GM12892 (cell line): ENCODE measurements at regions not wholly inside any gene's neighbourhood (a gene's known extent, or its start where the extent isn't known, plus 50 kb on each side); places are given as distances from the start of the nearest gene placed in this dataset.

Experiments used
- POLR2A ChIP-seq: IDR thresholded peaks from 2 replicates; pipeline ENCODE4 v1.6.1; 2011; ENCODE audit warnings: low read depth, low read length, control low read depth
- POLR2AphosphoS5 ChIP-seq: IDR thresholded peaks from 2 replicates; pipeline ENCODE4 v1.6.1; 2011; ENCODE audit warnings: low read depth, low read length, control low read depth
- TAF1 ChIP-seq: IDR thresholded peaks from 2 replicates; pipeline ENCODE4 v1.6.1; 2011; ENCODE audit warnings: low read depth, mild to moderate bottlenecking, control low read depth, low read length, borderline replicate concordance

GRCh38 chr17:14871921-14872320 is 393.2 kb downstream of the PMP22 start:
- TF ChIP-seq POLR2A (no peak), POLR2AphosphoS5 (no peak), TAF1 (no peak)
